ENCODE measurements at regions not wholly inside any gene's neighbourhood (a gene's known extent, or its start where the extent isn't known, plus 50 kb on each side); places are given as distances from the start of the nearest gene placed in this dataset.

- H3K4me3 ChIP-seq (replicated peaks; ENCODE audit: low read depth, low read length) = no peak overlapping the region
- DNase-seq (ENCODE audit: extremely low read depth, low read depth) = no peak
- no peak for TF ChIP-seq CTCF (IDR thresholded peaks at IDR 0.05; ENCODE audit: low read depth, low read length, missing control alignments)
These were observed 302.5 kb downstream of the NUAK1 start for GRCh38 chr12:105836242-105836622.

GRCh38 chr12:105839629-105840127 is 299.1 kb downstream of the NUAK1 start:
- no peak overlapping the region for H3K4me3 ChIP-seq (replicated peaks; ENCODE audit: low read depth, low read length)
- no peak for TF ChIP-seq CTCF (IDR thresholded peaks at IDR 0.05; ENCODE audit: low read depth, low read length, missing control alignments)
- no peak for DNase-seq (ENCODE audit: extremely low read depth, low read depth)

GRCh38 chr12:105840384-105840783 is 298.4 kb downstream of the NUAK1 start:
- no peak overlapping the region for H3K4me3 ChIP-seq (replicated peaks; ENCODE audit: low read depth, low read length)
- TF ChIP-seq CTCF (IDR thresholded peaks at IDR 0.05; ENCODE audit: low read depth, low read length, missing control alignments) = no peak
- DNase-seq (ENCODE audit: extremely low read depth, low read depth) = no peak

GRCh38 chr12:105841840-105842239 is 296.9 kb downstream of the NUAK1 start:
- no peak overlapping the region for H3K4me3 ChIP-seq (replicated peaks; ENCODE audit: low read depth, low read length)
- no peak for TF ChIP-seq CTCF (IDR thresholded peaks at IDR 0.05; ENCODE audit: low read depth, low read length, missing control alignments)
- DNase-seq (ENCODE audit: extremely low read depth, low read depth) = no peak

- no peak overlapping the region for H3K4me3 ChIP-seq (replicated peaks; ENCODE audit: low read depth, low read length)
- DNase-seq (ENCODE audit: extremely low read depth, low read depth) = no peak
- TF ChIP-seq CTCF (IDR thresholded peaks at IDR 0.05; ENCODE audit: low read depth, low read length, missing control alignments) = no peak
These were observed 295.2 kb downstream of the NUAK1 start for GRCh38 chr12:105843561-105843960.

- no peak for TF ChIP-seq CTCF (IDR thresholded peaks at IDR 0.05; ENCODE audit: low read depth, low read length, missing control alignments)
- peak; percentile 35 for DNase-seq (ENCODE audit: extremely low read depth, low read depth)
- no peak overlapping the region for H3K4me3 ChIP-seq (replicated peaks; ENCODE audit: low read depth, low read length)
These were observed 294.6 kb downstream of the NUAK1 start for GRCh38 chr12:105843986-105844760.
